GM19240 (cell line): ENCODE measurements at regions not wholly inside any gene's neighbourhood (a gene's known extent, or its start where the extent isn't known, plus 50 kb on each side); places are given as distances from the start of the nearest gene placed in this dataset.

Source experiments
- DNase-seq: peaks from one replicate; pipeline ENCODE4 v3.0.0; 2011; ENCODE audit warnings: low spot score; ENCODE audit not compliant: insufficient read length

- no peak for DNase-seq
Observed at GRCh38 chr11:36976741-36977140, 378.7 kb upstream of the RAG2 start.

- no peak for DNase-seq
Observed at GRCh38 chr11:36974771-36975170, 376.7 kb upstream of the RAG2 start.

GRCh38 chr11:36953976-36954375 lies 355.9 kb upstream of the RAG2 start:
- DNase-seq = no peak

- DNase-seq = no peak
Observed at GRCh38 chr11:36948460-36949127, 350.6 kb upstream of the RAG2 start.

GRCh38 chr11:36945384-36945783 lies 347.3 kb upstream of the RAG2 start:
- DNase-seq = no peak

GRCh38 chr11:36933481-36933880 lies 335.4 kb upstream of the RAG2 start:
- no peak for DNase-seq

GRCh38 chr11:36931139-36931538 lies 333.1 kb upstream of the RAG2 start:
- DNase-seq = no peak

GRCh38 chr11:36930256-36930655 lies 332.2 kb upstream of the RAG2 start:
- DNase-seq = no peak

GRCh38 chr11:36929401-36929800 lies 331.4 kb upstream of the RAG2 start:
- DNase-seq = no peak

GRCh38 chr11:36928621-36929020 lies 330.6 kb upstream of the RAG2 start:
- DNase-seq = no peak

GRCh38 chr11:36899800-36900199 lies 301.8 kb upstream of the RAG2 start:
- DNase-seq = no peak

GRCh38 chr11:36890841-36891240 lies 292.8 kb upstream of the RAG2 start:
- no peak for DNase-seq

GRCh38 chr11:36890121-36890679 lies 292.2 kb upstream of the RAG2 start:
- DNase-seq = no peak

GRCh38 chr11:36885154-36885553 lies 287.1 kb upstream of the RAG2 start:
- DNase-seq = no peak

GRCh38 chr11:36878737-36879136 lies 280.7 kb upstream of the RAG2 start:
- DNase-seq = no peak

- no peak for DNase-seq
Observed at GRCh38 chr11:36877149-36877548, 279.1 kb upstream of the RAG2 start.

GRCh38 chr11:36876266-36876665 lies 278.2 kb upstream of the RAG2 start:
- no peak for DNase-seq

GRCh38 chr11:36874291-36874690 lies 276.3 kb upstream of the RAG2 start:
- no peak for DNase-seq

GRCh38 chr11:36870361-36870760 lies 272.3 kb upstream of the RAG2 start:
- no peak for DNase-seq

- DNase-seq = no peak
Observed at GRCh38 chr11:36868380-36868779, 270.3 kb upstream of the RAG2 start.

GRCh38 chr11:36865846-36866245 lies 267.8 kb upstream of the RAG2 start:
- no peak for DNase-seq

- DNase-seq = no peak
Observed at GRCh38 chr11:36854875-36855274, 256.8 kb upstream of the RAG2 start.

GRCh38 chr11:36848660-36849059 lies 250.6 kb upstream of the RAG2 start:
- DNase-seq = no peak

- no peak for DNase-seq
Observed at GRCh38 chr11:36840378-36840777, 242.3 kb upstream of the RAG2 start.
